LNCAP (cell line): ENCODE measurements at regions not wholly inside any gene's neighbourhood (a gene's known extent, or its start where the extent isn't known, plus 50 kb on each side); places are given as distances from the start of the nearest gene placed in this dataset.

ENCODE experiments used
- CTCF ChIP-seq: fragments of 450-650 bp; IDR thresholded peaks from 2 replicates; pipeline ENCODE4 v1.5.1; 2017; ENCODE audit warnings: mild to moderate bottlenecking

GRCh38 chr15:46660096-46660842 is 1025.4 kb downstream of the SQOR start:
- no peak for TF ChIP-seq CTCF

GRCh38 chr15:46670258-46670657 is 1035.4 kb downstream of the SQOR start:
- no peak for TF ChIP-seq CTCF

GRCh38 chr15:46671336-46671735 is 1036.5 kb downstream of the SQOR start:
- no peak for TF ChIP-seq CTCF

DNA sequence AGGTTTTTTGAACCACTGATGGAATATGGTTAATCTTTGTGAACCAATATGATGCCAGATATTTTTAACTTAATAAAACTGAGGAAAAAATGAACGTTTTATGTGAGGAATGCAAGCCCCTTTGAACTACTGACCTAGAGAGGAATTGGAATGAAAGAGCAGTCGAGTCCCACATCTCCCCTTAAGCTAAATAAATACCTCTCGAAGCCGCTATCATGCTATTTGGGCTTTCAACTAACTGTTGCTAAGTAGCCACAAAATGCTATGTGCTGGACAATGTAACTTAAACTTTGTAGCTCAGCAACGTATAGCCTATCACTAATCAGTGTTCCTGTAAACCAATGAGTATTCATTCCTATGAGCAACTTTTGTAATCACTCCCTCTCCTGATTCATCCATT is 1037.2 kb downstream of the SQOR start:
- TF ChIP-seq CTCF, result no peak

DNA sequence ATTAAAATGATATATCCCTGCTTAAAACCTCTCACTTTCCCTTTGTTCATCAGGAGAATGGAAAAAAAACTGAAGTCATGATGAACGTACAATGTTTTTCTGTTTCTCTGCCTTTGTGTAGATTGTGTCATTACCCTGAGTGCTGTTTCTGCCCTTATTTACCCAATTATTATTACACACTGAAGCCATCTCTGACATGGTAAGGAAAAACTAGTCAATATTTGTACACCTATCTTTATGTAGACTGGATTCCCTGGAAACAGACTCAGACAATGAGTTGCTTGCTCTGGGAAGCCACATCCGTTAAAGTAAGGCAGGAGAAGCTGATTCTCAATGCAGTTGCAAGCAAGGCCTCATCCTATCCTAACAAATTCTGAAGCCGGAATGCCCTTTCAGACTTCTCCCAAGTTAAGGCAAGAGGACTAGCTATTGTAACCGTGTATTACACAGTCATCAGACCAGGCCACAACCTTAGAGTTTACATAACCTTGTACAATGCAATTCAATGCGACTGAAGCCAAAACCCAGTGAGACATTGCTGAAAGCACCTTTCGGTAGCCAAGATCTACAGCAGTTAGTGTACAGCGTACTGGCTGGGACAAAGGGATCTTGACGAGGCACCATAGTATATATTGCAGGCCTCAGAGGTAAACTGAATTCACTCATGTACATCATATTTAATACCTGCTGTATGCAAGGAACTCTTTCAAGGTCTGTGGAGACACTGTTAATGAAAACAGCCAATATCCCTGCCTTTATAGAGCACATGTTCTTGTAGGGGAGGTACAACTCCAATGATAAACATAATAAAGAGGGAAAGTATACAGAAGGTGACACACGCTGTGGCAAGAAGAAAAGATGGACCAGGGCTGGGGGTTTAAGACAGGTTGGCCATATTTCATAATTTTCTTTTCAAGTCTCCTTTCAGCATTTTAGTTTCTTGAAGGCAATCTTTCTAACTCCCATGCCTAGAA is 1040.8 kb upstream of the SEMA6D start:
- TF ChIP-seq CTCF, result no peak

- TF ChIP-seq CTCF, result no peak
These were observed 1039.8 kb upstream of the SEMA6D start for GRCh38 chr15:46677491-46677890.

- no peak for TF ChIP-seq CTCF
These were observed 1035.4 kb upstream of the SEMA6D start for GRCh38 chr15:46681901-46682300.
